Neutrophil (primary cell): ENCODE measurements at regions not wholly inside any gene's neighbourhood (a gene's known extent, or its start where the extent isn't known, plus 50 kb on each side); places are given as distances from the start of the nearest gene placed in this dataset.

Experiments used
- H3K27ac ChIP-seq: fragments of 200-600 bp; sonication (generic); 2 replicates; pipeline ENCODE4 v1.5.1; 2016; ENCODE audit warnings: mild to moderate bottlenecking, moderate library complexity
- H3K27me3 ChIP-seq: fragments of 200-600 bp; sonication (generic); 2 replicates; pipeline ENCODE4 v1.6.0; 2016; ENCODE audit warnings: mild to moderate bottlenecking
- H3K36me3 ChIP-seq: fragments of 200-600 bp; sonication (generic); 2 replicates; pipeline ENCODE4 v1.5.1; 2017
- H3K4me1 ChIP-seq, 2 experiments: fragments of 200-600 bp in 1 of 2; sonication (generic) in 1 of 2; 1 replicate in 1 of 2; 2 replicates in 1 of 2; pipeline versions ENCODE4 v1.5.1 to v1.6.1; 2013 to 2016; ENCODE audit warnings: low read depth in 1 of 2, low read length in 1 of 2, mild to moderate bottlenecking in 1 of 2, moderate library complexity in 1 of 2; ENCODE audit not compliant: control insufficient read depth in 1 of 2, insufficient read depth in 1 of 2
- H3K4me3 ChIP-seq, 2 experiments: fragments of 200-600 bp in 1 of 2; sonication (generic) in 1 of 2; 1 replicate in 1 of 2; 2 replicates in 1 of 2; pipeline ENCODE4 v1.5.1; 2013 to 2016; ENCODE audit warnings: low read depth in 1 of 2, low read length in 1 of 2, mild to moderate bottlenecking in 1 of 2, moderate library complexity in 1 of 2
- H3K9me3 ChIP-seq: fragments of 200-600 bp; sonication (generic); 2 replicates; pipeline ENCODE4 v1.5.1; 2016
- CTCF ChIP-seq: fragments of 200-600 bp; sonication (generic); IDR thresholded peaks from 2 replicates; pipeline ENCODE4 v1.5.1; 2016; ENCODE audit warnings: antibody characterized with exemption

GRCh38 chr9:28696960-28697359 lies 1123.7 kb upstream of the C9orf72 start:
- H3K4me3 ChIP-seq, result no peak overlapping the region
- H3K9me3 ChIP-seq, result no peaks in the 10 kb centered on the region
- no peaks in the 10 kb centered on the region for H3K27me3 ChIP-seq
- no peak overlapping the region for H3K27ac ChIP-seq
- no peaks in the 10 kb centered on the region for H3K36me3 ChIP-seq
- H3K4me1 ChIP-seq, result no peaks in the 10 kb centered on the region
- TF ChIP-seq CTCF, result no peak

DNA sequence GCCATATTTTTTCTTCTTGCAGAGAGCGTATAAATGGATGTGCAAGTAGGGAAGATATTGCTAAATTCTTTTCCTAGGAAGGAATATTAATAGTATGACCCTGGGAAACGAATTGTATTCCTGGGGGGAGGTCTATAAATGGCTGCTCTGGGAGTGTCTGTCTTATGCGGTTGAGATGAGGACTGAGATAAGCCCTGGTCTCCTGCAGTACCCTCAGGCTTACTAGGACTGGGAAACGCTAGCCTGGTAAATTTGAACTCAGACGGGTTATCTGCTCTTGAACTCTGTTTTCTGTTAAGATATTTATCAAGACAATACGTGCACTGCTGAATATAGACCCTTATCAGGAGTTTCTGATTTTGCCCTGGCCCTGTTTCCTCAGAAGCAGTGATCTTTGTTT lies 1126.4 kb upstream of the C9orf72 start:
- no peak overlapping the region for H3K4me3 ChIP-seq
- H3K27ac ChIP-seq, result no peak overlapping the region
- no peaks in the 10 kb centered on the region for H3K27me3 ChIP-seq
- H3K4me1 ChIP-seq, result no peaks in the 10 kb centered on the region
- no peak for TF ChIP-seq CTCF
- no peaks in the 10 kb centered on the region for H3K9me3 ChIP-seq
- no peaks in the 10 kb centered on the region for H3K36me3 ChIP-seq

DNA sequence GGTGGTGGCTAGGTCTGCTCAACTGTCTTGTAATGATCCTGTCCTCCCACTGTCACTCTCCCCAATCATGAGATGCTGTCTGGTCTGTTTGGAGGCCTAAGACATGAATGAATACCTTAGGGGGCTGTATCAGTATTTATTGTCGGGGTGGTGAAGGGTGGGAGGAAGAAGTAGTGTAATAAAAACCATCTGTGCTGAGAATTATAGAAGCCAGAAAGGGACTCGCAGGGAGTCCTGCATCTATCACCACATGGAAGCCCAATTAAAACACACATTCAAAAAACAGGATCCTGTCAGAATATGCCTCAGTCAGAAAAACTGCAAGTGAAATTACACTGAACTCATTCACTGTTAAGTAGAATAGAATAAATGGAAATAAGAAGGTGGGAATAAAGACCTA lies 1134.3 kb upstream of the C9orf72 start:
- no peak overlapping the region for H3K4me3 ChIP-seq
- TF ChIP-seq CTCF, result no peak
- H3K36me3 ChIP-seq, result no peaks in the 10 kb centered on the region
- no peaks in the 10 kb centered on the region for H3K27me3 ChIP-seq
- H3K9me3 ChIP-seq, result no peaks in the 10 kb centered on the region
- H3K27ac ChIP-seq, result no peak overlapping the region
- H3K4me1 ChIP-seq, result no peaks in the 10 kb centered on the region

GRCh38 chr9:28714188-28714587 lies 1140.9 kb upstream of the C9orf72 start:
- H3K9me3 ChIP-seq, result no peaks in the 10 kb centered on the region
- no peak overlapping the region for H3K27ac ChIP-seq
- H3K36me3 ChIP-seq, result no peaks in the 10 kb centered on the region
- H3K4me3 ChIP-seq, result no peak overlapping the region
- no peaks in the 10 kb centered on the region for H3K4me1 ChIP-seq
- no peak for TF ChIP-seq CTCF
- H3K27me3 ChIP-seq, result no peaks in the 10 kb centered on the region

DNA sequence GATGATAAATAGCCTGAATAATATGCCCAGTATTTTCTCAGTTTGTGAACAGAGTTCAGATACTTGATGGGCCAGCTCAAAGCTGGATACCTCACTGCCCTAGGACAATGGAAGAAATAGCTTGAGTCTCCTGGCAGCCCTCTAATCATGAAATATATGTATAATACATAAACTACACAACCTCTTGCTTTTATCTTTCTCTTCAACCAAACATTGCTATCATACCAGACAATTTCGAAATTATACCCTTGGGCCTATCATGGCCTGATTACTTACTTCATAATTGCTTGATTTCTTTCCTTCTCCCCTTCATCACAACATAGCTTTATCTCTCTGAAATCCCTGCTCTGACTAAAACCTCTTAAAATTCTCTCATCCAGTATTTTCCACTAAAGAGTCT lies 1144.9 kb upstream of the C9orf72 start:
- H3K27ac ChIP-seq, result no peak overlapping the region
- no peaks in the 10 kb centered on the region for H3K27me3 ChIP-seq
- no peaks in the 10 kb centered on the region for H3K36me3 ChIP-seq
- no peaks in the 10 kb centered on the region for H3K4me1 ChIP-seq
- H3K9me3 ChIP-seq, result no peaks in the 10 kb centered on the region
- TF ChIP-seq CTCF, result no peak
- no peak overlapping the region for H3K4me3 ChIP-seq

DNA sequence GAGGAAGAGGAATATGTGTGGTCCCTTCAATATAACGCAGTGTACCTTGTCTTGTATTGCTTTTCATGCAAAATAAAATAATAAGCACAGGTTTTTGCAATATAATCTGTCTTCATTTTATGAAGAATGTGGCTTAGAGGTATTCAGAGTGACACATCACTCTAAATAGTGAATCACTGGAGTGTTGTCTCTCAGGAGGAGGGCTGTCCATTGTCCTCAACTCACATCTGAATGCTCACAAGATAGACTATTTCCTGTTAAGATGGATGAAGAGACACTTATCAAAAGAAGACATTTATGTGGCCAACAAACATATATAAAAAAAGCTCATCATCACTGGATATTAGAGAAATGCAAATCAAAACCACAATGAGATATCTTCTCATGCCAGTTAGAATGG lies 1147.5 kb upstream of the C9orf72 start:
- H3K27ac ChIP-seq, result no peak overlapping the region
- H3K4me3 ChIP-seq, result no peak overlapping the region
- no peaks in the 10 kb centered on the region for H3K9me3 ChIP-seq
- no peak for TF ChIP-seq CTCF
- H3K36me3 ChIP-seq, result no peaks in the 10 kb centered on the region
- no peaks in the 10 kb centered on the region for H3K27me3 ChIP-seq
- H3K4me1 ChIP-seq, result no peaks in the 10 kb centered on the region
